GM13977 (cell line): ENCODE measurements at regions not wholly inside any gene's neighbourhood (a gene's known extent, or its start where the extent isn't known, plus 50 kb on each side); places are given as distances from the start of the nearest gene placed in this dataset.

ENCODE experiments used
- DNase-seq: peaks from one replicate; pipeline ENCODE4 v3.0.0; 2012; ENCODE audit warnings: low spot score
- in situ Hi-C: fragments of 300-500 bp; cut with MboI; formaldehyde crosslinking; loops from one replicate; pipeline ENCODE4 v1.12.0; 2022; ENCODE audit warnings: low sequenced_read_pairs, low pct_unique_long_range_greater_than_20kb, mixed read lengths, inconsistent platforms; ENCODE audit not compliant: unreplicated experiment
- TF ChIP-seq, protein P1 (sequence below): IDR thresholded peaks from 2 replicates; pipeline ENCODE4 v1.5.1; 2012; ENCODE audit warnings: mild to moderate bottlenecking, control low read depth; ENCODE audit not compliant: insufficient read depth; ENCODE audit errors: extremely low read depth, missing control alignments

DNA sequence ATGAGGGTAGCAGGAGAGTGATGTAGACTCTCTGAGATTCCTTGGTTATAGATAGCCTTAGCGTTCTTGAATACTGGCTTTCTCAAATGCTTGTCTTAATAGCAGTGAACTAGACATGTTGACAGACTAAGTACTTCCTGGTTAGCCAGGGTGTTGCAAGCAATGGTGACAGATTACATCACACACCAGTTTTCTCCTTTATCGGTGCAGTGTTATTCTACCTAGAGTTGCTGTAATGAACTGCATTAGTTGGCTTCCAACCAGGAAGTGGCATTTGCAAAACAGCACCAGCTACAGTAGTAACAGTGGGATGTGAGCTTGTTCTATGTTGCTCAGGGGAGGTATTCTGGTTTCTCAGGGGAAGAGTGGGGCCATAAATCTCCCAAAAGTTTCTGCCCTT is 582.2 kb upstream of the DDX18 start:
- DNase-seq, result no peak
- in situ Hi-C loops, result no loop called here
- TF ChIP-seq, protein P1, sequence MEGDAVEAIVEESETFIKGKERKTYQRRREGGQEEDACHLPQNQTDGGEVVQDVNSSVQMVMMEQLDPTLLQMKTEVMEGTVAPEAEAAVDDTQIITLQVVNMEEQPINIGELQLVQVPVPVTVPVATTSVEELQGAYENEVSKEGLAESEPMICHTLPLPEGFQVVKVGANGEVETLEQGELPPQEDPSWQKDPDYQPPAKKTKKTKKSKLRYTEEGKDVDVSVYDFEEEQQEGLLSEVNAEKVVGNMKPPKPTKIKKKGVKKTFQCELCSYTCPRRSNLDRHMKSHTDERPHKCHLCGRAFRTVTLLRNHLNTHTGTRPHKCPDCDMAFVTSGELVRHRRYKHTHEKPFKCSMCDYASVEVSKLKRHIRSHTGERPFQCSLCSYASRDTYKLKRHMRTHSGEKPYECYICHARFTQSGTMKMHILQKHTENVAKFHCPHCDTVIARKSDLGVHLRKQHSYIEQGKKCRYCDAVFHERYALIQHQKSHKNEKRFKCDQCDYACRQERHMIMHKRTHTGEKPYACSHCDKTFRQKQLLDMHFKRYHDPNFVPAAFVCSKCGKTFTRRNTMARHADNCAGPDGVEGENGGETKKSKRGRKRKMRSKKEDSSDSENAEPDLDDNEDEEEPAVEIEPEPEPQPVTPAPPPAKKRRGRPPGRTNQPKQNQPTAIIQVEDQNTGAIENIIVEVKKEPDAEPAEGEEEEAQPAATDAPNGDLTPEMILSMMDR, result no peak

DNA sequence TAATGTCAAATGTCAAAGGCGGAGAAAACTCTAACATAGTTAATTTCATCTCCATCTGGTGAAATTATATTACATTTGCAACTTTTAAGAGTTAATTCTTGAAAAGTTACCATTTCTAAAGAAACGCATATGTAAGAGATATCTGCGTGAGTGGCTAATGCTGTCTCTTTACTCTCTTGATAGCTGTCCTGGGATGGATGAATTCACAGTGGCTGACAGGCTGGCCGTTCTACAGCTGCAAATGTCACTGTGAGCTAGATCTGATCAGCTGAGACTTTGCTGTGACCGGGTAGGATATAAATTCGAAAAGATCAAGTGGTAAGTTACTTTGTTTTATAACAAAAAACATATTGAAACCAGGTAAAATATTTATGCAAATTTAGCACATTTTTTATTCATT is 557.1 kb upstream of the DDX18 start:
- DNase-seq, result no peak
- in situ Hi-C loops, result no loop called here
- TF ChIP-seq, protein P1, result no peak

DNA sequence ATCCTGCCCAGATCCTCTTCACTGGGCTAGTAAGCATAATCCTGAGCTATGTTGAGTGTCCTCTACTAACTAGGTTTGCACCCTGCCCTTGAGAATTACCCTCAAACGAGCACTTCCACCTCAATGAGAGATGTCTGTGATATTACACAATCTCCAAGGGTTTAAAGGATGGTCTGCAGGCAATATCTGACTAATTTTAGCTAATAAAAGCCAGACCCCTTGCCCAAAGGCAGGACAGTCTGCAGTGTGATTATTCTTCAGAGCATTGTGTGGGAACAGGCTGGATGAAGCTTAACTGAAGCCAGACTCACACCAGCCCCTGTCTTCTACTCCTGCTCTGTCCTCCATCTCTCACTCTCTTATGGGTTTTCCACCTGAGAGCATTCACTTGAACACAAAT is 544.9 kb upstream of the DDX18 start:
- TF ChIP-seq, protein P1, result no peak
- no peak for DNase-seq
- in situ Hi-C loops, result no loop called here

DNA sequence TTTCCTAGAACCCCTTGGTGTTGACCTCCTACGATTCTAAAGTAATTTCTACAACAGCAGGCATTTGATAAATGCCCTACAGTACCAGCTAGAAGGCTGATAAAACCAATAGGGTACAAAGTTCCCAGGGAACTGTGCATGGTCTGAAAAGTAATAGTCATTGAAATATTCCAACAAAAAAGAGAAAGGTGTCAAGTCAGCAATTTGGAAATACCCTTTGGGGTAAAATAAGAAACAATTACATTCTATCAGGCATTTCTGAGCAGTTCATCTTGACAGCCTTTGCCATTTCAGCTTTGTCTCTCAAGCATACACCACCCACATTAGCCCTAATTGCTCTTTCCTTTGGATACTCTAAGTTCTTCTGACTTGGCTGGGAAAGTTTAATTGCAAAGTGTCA is 542.9 kb upstream of the DDX18 start:
- DNase-seq, result no peak
- in situ Hi-C loops, result no loop called here
- TF ChIP-seq, protein P1, result no peak

DNA sequence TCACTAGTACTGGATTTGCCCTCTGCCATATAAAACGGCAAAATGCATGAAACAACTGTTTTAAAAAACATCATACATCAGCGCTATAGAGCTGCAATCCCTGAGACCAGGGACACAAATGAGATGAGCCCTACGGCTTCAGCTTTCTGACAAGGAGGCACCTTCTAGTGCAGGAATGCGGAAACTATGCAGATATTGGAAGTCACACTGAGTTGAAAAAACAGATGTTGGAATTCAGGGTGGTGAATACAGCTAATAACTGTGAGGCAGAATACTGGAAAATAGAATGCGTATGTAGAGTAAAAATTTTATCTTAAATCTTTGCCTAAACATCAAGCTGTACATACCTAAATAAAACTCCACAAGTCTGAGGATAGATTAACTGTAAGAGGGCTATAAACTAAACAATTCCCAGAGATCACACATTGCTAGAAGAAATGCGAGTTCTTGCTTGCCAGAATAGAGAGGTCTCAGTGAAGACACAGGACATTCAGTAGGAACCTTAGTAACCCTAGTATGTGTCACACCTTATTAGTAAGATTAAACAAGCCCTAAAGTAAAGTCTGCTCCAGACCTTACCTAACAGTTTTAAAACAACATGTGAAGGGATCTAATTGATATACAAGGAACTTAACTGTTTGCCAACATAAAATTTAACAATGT is 541.4 kb upstream of the DDX18 start:
- TF ChIP-seq, protein P1, result no peak
- in situ Hi-C loops, result no loop called here
- no peak for DNase-seq

DNA sequence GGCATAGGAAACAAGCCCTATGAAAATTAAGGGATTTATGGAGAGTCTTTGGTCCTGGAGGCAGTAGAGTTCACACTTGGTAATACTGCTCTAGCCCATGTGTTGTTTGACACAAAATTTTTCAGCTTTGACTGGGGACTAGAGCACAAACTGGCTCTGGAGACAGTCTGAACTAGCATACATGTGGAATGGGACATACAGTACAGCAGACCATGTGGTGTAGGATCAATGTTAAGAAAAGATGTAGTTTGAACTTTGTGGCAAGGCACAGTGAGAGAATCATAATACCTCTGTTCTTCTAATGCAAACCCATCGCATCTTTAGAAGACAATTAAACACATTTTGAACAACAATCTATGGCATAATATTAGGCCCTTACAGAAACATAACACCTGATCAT is 521.5 kb upstream of the DDX18 start:
- TF ChIP-seq, protein P1, result no peak
- in situ Hi-C loops, result no loop called here
- DNase-seq, result no peak

DNA sequence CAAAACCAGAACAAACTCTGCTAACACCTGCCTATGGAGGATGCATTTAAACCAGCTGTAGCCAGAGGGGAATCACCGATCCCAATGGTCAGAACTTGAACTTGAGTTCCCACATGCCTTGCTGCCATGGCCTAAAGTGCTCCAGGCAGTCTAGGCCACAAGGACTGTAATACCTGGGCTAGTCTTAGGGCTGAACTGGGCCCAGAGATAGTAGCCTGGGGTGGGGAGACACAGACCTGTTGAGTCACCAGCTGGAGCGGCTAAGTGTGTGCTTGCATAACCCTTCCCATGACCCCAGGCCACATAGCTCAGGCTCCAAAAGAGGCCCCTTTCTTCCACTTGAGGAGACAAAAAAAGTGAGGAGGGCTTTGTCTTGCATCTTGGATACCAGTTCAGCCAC is 515.0 kb upstream of the DDX18 start:
- TF ChIP-seq, protein P1, result no peak
- no peak for DNase-seq
- in situ Hi-C loops, result no loop called here
